Stimulated activated memory B cell treated with anti-CD40 and anti-IgM and Interleukin-4, amounts not matched to agents 10 μg/mL and 1 μg/mL and 100 μg/mL, for 72 hours (primary cell): ENCODE measurements at regions not wholly inside any gene's neighbourhood (a gene's known extent, or its start where the extent isn't known, plus 50 kb on each side); places are given as distances from the start of the nearest gene placed in this dataset.
"Not testable (repeated sequence)": the region's sequence is repeated elsewhere in the genome, so short reads cannot be mapped to it uniquely, and the experiment has no call there.

Source experiments
- ATAC-seq: fragments of 150-1000 bp; cut with Tn5 transposase; 2 replicates; pipeline ENCODE4 v1.10.0; 2021
- H3K27ac Mint-ChIP-seq: one replicate; pipeline ENCODE4 v1.8.0; 2022; ENCODE audit warnings: mild to moderate bottlenecking, mixed read lengths
- H3K27me3 Mint-ChIP-seq: one replicate; pipeline ENCODE4 v1.8.0; 2022; ENCODE audit warnings: mixed read lengths
- H3K36me3 Mint-ChIP-seq: one replicate; pipeline ENCODE4 v1.8.0; 2022; ENCODE audit warnings: mixed read lengths
- H3K4me1 Mint-ChIP-seq: one replicate; pipeline ENCODE4 v1.8.0; 2022; ENCODE audit warnings: mixed read lengths
- H3K4me3 Mint-ChIP-seq: one replicate; pipeline ENCODE4 v1.8.0; 2022; ENCODE audit warnings: mild to moderate bottlenecking, moderate library complexity, mixed read lengths
- H3K9me3 Mint-ChIP-seq: one replicate; pipeline ENCODE4 v1.8.0; 2022; ENCODE audit warnings: mixed read lengths

- Mint-ChIP-seq H3K4me3 (no peak overlapping the region), H3K9me3 (no peaks in the 10 kb centered on the region), H3K27me3 (no peaks in the 10 kb centered on the region), H3K36me3 (no peaks in the 10 kb centered on the region), H3K27ac (no peak overlapping the region), H3K4me1 (no peaks in the 10 kb centered on the region)
- ATAC-seq = no peak
Measured at GRCh38 chr18:68400889-68401288, 314.0 kb downstream of the TMX3 start.

- H3K4me1 Mint-ChIP-seq = no peaks in the 10 kb centered on the region
- ATAC-seq = no peak
Measured at GRCh38 chr18:68399721-68400120, 315.2 kb downstream of the TMX3 start.

GRCh38 chr18:68397241-68398035 is 317.5 kb downstream of the TMX3 start:
- H3K4me3 Mint-ChIP-seq = no peak overlapping the region
- H3K27me3 Mint-ChIP-seq = no peaks in the 10 kb centered on the region
- H3K9me3 Mint-ChIP-seq = no peaks in the 10 kb centered on the region
- H3K4me1 Mint-ChIP-seq = no peaks in the 10 kb centered on the region
- no peak overlapping the region for H3K27ac Mint-ChIP-seq
- no peak for ATAC-seq
- no peaks in the 10 kb centered on the region for H3K36me3 Mint-ChIP-seq

More at GRCh38 chr18:68399721-68400120, 315.2 kb downstream of the TMX3 start:
- no peaks in the 10 kb centered on the region for H3K9me3 Mint-ChIP-seq
- no peak overlapping the region for H3K4me3 Mint-ChIP-seq
- H3K27ac Mint-ChIP-seq = no peak overlapping the region
- no peaks in the 10 kb centered on the region for H3K27me3 Mint-ChIP-seq
- no peaks in the 10 kb centered on the region for H3K36me3 Mint-ChIP-seq

- H3K4me3 Mint-ChIP-seq = no peak overlapping the region
- no peaks in the 10 kb centered on the region for H3K9me3 Mint-ChIP-seq
- H3K36me3 Mint-ChIP-seq = no peaks in the 10 kb centered on the region
- ATAC-seq = no peak
- no peaks in the 10 kb centered on the region for H3K4me1 Mint-ChIP-seq
- no peak overlapping the region for H3K27ac Mint-ChIP-seq
- no peaks in the 10 kb centered on the region for H3K27me3 Mint-ChIP-seq
Measured at GRCh38 chr18:68394705-68395104, 320.2 kb downstream of the TMX3 start.

GRCh38 chr18:68391801-68392200 is 323.1 kb downstream of the TMX3 start:
- H3K27me3 Mint-ChIP-seq = no peaks in the 10 kb centered on the region
- H3K27ac Mint-ChIP-seq = no peak overlapping the region
- no peaks in the 10 kb centered on the region for H3K36me3 Mint-ChIP-seq
- no peaks in the 10 kb centered on the region for H3K9me3 Mint-ChIP-seq
- H3K4me3 Mint-ChIP-seq = no peak overlapping the region
- H3K4me1 Mint-ChIP-seq = no peaks in the 10 kb centered on the region
- ATAC-seq = no peak

GRCh38 chr18:68387246-68387645 is 327.7 kb downstream of the TMX3 start:
- no peaks in the 10 kb centered on the region for H3K36me3 Mint-ChIP-seq
- no peaks in the 10 kb centered on the region for H3K27me3 Mint-ChIP-seq
- ATAC-seq = no peak
- peaks cover 4% of the 10 kb centered on the region for H3K9me3 Mint-ChIP-seq
- no peaks in the 10 kb centered on the region for H3K4me1 Mint-ChIP-seq
- no peak overlapping the region for H3K4me3 Mint-ChIP-seq
- H3K27ac Mint-ChIP-seq = no peak overlapping the region

GRCh38 chr18:68383979-68384378 is 330.9 kb downstream of the TMX3 start:
- not testable (repeated sequence) for ATAC-seq, H3K36me3 Mint-ChIP-seq, H3K9me3 Mint-ChIP-seq, H3K27me3 Mint-ChIP-seq, H3K4me3 Mint-ChIP-seq, H3K4me1 Mint-ChIP-seq, H3K27ac Mint-ChIP-seq

GRCh38 chr18:68376926-68377325 is 338.0 kb downstream of the TMX3 start:
- H3K4me1 Mint-ChIP-seq = no peaks in the 10 kb centered on the region
- no peaks in the 10 kb centered on the region for H3K27me3 Mint-ChIP-seq
- no peak overlapping the region for H3K27ac Mint-ChIP-seq
- no peak overlapping the region for H3K4me3 Mint-ChIP-seq
- H3K36me3 Mint-ChIP-seq = no peaks in the 10 kb centered on the region
- no peak for ATAC-seq
- peaks cover 6% of the 10 kb centered on the region for H3K9me3 Mint-ChIP-seq

- Mint-ChIP-seq H3K4me3 (no peak overlapping the region), H3K27ac (no peak overlapping the region), H3K9me3 (peaks cover 4% of the 10 kb centered on the region), H3K36me3 (no peaks in the 10 kb centered on the region), H3K27me3 (no peaks in the 10 kb centered on the region), H3K4me1 (no peaks in the 10 kb centered on the region)
- no peak for ATAC-seq
Measured at GRCh38 chr18:68362907-68363306, 352.0 kb downstream of the TMX3 start.

- Mint-ChIP-seq H3K4me3 (no peak overlapping the region), H3K27ac (no peak overlapping the region), H3K4me1 (no peaks in the 10 kb centered on the region), H3K27me3 (no peaks in the 10 kb centered on the region), H3K9me3 (peaks cover 18% of the 10 kb centered on the region), H3K36me3 (no peaks in the 10 kb centered on the region)
- ATAC-seq = no peak
Measured at GRCh38 chr18:68355637-68356036, 359.3 kb downstream of the TMX3 start.

- Mint-ChIP-seq H3K4me1 (no peaks in the 10 kb centered on the region), H3K4me3 (no peak overlapping the region), H3K36me3 (no peaks in the 10 kb centered on the region), H3K27ac (no peak overlapping the region), H3K9me3 (peaks cover 23% of the 10 kb centered on the region), H3K27me3 (no peaks in the 10 kb centered on the region)
- ATAC-seq = no peak
Measured at GRCh38 chr18:68354176-68354575, 360.7 kb downstream of the TMX3 start.

GRCh38 chr18:68342039-68342659 is 372.8 kb downstream of the TMX3 start:
- no peaks in the 10 kb centered on the region for H3K27me3 Mint-ChIP-seq
- ATAC-seq = no peak
- no peak overlapping the region for H3K4me3 Mint-ChIP-seq
- peaks cover 3% of the 10 kb centered on the region for H3K9me3 Mint-ChIP-seq
- no peak overlapping the region for H3K27ac Mint-ChIP-seq
- no peaks in the 10 kb centered on the region for H3K36me3 Mint-ChIP-seq
- H3K4me1 Mint-ChIP-seq = no peaks in the 10 kb centered on the region

GRCh38 chr18:68340606-68341005 is 374.3 kb downstream of the TMX3 start:
- Mint-ChIP-seq H3K27me3 (no peaks in the 10 kb centered on the region), H3K9me3 (peaks cover 3% of the 10 kb centered on the region), H3K36me3 (no peaks in the 10 kb centered on the region), H3K4me3 (no peak overlapping the region), H3K27ac (no peak overlapping the region), H3K4me1 (no peaks in the 10 kb centered on the region)
- no peak for ATAC-seq

GRCh38 chr18:68330658-68331057 is 384.2 kb downstream of the TMX3 start:
- Mint-ChIP-seq H3K27ac (no peak overlapping the region), H3K4me1 (no peaks in the 10 kb centered on the region), H3K27me3 (no peaks in the 10 kb centered on the region), H3K36me3 (no peaks in the 10 kb centered on the region), H3K9me3 (no peaks in the 10 kb centered on the region), H3K4me3 (no peak overlapping the region)
- no peak for ATAC-seq

- Mint-ChIP-seq H3K4me1 (no peaks in the 10 kb centered on the region), H3K27me3 (no peaks in the 10 kb centered on the region), H3K27ac (no peak overlapping the region)
Measured at GRCh38 chr18:68323921-68324320, 391.0 kb downstream of the TMX3 start.

GRCh38 chr18:68316636-68317035 is 398.3 kb downstream of the TMX3 start:
- Mint-ChIP-seq H3K27ac (no peak overlapping the region), H3K4me1 (no peaks in the 10 kb centered on the region), H3K4me3 (no peak overlapping the region), H3K36me3 (no peaks in the 10 kb centered on the region), H3K9me3 (peaks cover 3% of the 10 kb centered on the region), H3K27me3 (no peaks in the 10 kb centered on the region)
- no peak for ATAC-seq

More at GRCh38 chr18:68323921-68324320, 391.0 kb downstream of the TMX3 start:
- no peak overlapping the region for H3K4me3 Mint-ChIP-seq
- H3K9me3 Mint-ChIP-seq = peaks cover 3% of the 10 kb centered on the region
- H3K36me3 Mint-ChIP-seq = no peaks in the 10 kb centered on the region
- ATAC-seq = no peak
